HCT116 (cell line): ENCODE measurements at regions not wholly inside any gene's neighbourhood (a gene's known extent, or its start where the extent isn't known, plus 50 kb on each side); places are given as distances from the start of the nearest gene placed in this dataset.

Experiments
- CTCF ChIP-seq, 3 experiments: fragments of 200-600 bp in 1 of 3; sonication (generic) in 1 of 3; IDR thresholded peaks in 2 of 3; conservative IDR thresholded peaks in 1 of 3; 2 replicates each; pipeline ENCODE4 v1.5.1; 2012 to 2017; ENCODE audit warnings: low read depth in 2 of 3, low read length in 2 of 3, antibody characterized with exemption in 1 of 3, borderline replicate concordance in 1 of 3, control low read depth in 1 of 3, mild to moderate bottlenecking in 1 of 3, mixed read lengths in 1 of 3, mixed run types in 1 of 3, moderate library complexity in 1 of 3; ENCODE audit not compliant: insufficient read depth in 1 of 3
- POLR2A ChIP-seq: IDR thresholded peaks from 2 replicates; pipeline ENCODE4 v1.7.0; 2011; ENCODE audit warnings: borderline replicate concordance; ENCODE audit not compliant: insufficient read depth, insufficient read length; ENCODE audit errors: extremely low read depth
- ZNF274 ChIP-seq: fragments of 200-500 bp; sonication (Bioruptor generic); IDR thresholded peaks from 2 replicates; pipeline ENCODE4 v1.6.1; 2014; ENCODE audit warnings: mild to moderate bottlenecking, low read depth, low read length, inconsistent platforms

- TF ChIP-seq ZNF274 (no peak), CTCF (IDR thresholded peaks at IDR 0.05 in 2 of 3, conservative IDR thresholded peaks at IDR 0.05 in 1 of 3; ENCODE audit: borderline replicate concordance in 1 of 3, insufficient read depth in 1 of 3, low read depth in 2 of 3, low read length in 2 of 3) (no peak), POLR2A (no peak)
Measured at GRCh38 chr1:170375082-170375723, 156.8 kb upstream of the GORAB start.
